Activated gamma-delta T cell treated with anti-CD3 and anti-CD28 coated beads, Interleukin-2, amount 50 U/mL, for 16 hours (primary cell): ENCODE measurements at regions not wholly inside any gene's neighbourhood (a gene's known extent, or its start where the extent isn't known, plus 50 kb on each side); places are given as distances from the start of the nearest gene placed in this dataset.
"Not testable (repeated sequence)": the region's sequence is repeated elsewhere in the genome, so short reads cannot be mapped to it uniquely, and the experiment has no call there.

Experiments used
- DNase-seq: peaks from one replicate; pipeline ENCODE4 v3.0.0-alpha.2; 2020; ENCODE audit warnings: low read depth

- DNase-seq, result not testable (repeated sequence)
These were observed 260.2 kb downstream of the CEMIP2 start for GRCh38 chr9:71508141-71508540.

DNA sequence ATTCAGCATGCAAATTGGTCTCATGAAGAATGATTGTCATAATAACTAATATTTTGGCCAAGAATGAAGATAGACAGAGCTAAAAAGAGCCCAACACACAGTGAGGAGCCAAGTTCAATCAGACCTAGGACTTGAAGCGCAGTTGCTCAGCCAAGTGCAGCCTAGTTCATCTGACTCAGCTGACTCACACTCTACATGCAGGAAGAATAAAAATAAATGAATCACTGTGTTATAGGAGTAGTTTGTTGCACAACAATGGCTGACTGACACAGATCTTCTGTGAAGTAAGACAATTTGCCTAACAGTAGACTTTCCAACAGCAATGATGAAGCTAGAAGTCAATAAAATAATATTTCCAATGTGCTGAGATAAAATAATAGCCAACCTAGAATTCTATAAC is 261.5 kb downstream of the CEMIP2 start:
- DNase-seq, result no peak

DNA sequence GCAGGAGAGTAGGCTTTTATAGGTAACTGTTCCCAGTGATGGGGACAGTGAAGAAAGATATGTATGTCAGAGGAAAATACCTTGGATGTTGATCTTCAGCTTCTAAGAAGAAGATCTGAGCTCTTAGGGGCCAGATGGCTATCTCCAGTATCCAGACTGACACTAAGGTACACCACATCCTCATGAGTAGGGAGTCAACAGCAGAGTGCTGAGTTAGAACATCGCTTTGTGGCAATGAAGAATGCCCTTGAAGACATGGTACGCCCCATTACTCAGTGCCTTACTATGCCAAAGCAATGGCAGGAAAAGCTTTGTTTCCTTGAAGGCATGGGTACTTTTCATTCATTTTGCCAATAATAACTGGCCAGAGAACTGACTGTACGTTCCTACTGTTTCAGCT is 263.7 kb downstream of the CEMIP2 start:
- no peak for DNase-seq

DNA sequence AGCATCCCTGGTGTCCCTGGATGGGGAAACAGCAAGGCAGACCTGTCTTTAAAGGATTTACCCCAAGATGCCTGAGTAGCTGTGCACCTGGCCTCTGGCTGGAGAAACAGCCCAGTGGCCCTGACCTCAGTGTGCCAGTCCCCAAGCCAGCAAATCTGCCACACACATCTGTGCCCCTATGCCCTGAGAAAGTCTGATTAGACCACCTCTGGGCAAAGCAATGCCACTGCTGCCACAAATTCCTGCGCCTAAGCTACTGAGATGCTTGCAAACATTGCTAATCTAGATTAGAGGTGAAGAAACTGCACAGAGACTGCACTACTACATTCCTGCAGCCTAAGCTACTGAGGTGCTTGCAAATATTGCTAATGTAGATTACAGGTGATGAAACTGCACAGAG is 269.6 kb downstream of the CEMIP2 start:
- DNase-seq, result no peak

GRCh38 chr9:71490810-71491209 is 277.5 kb downstream of the CEMIP2 start:
- DNase-seq, result no peak

GRCh38 chr9:71487061-71487460 is 281.3 kb downstream of the CEMIP2 start:
- no peak for DNase-seq

- no peak for DNase-seq
These were observed 283.0 kb downstream of the CEMIP2 start for GRCh38 chr9:71485326-71485725.

GRCh38 chr9:71483436-71483835 is 284.9 kb downstream of the CEMIP2 start:
- DNase-seq, result no peak

DNA sequence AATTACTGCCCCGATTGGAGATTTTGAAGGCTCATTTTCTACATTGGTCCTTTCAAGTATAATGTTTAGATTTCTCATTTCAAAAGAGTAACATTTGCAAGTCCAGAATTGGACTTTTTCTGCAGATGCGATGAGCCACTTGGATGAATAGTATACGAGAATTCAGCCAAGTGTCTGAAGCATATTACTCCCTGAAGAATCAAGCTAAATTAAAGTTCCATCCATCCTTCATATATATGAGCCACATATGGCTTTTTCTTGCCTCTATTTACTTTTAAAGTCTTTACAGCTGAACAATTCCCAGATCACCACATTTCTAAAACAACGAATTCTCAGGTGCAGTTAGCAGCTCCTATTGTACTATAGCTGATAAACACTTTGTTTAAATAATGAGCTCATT is 288.7 kb downstream of the CEMIP2 start:
- no peak for DNase-seq

DNA sequence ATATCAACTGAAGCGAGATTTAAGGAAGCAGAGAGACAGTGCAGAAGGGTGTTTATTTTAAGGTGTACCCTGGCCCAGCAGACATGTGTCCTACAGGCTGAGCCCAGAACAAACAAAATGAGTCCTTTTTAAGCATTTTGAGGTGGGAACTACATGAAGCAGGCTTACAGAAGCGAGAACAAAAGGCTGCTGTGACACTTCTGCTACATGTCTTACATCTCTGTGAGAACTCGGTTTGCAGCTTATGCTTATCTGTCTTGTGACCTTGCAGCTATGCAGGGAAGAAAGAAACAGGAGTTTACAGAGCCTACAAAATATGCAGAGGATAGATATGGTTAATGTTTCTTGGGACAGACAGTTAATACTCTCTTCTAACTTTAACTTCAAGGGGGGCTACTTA is 295.9 kb downstream of the CEMIP2 start:
- DNase-seq, result no peak

- DNase-seq, result no peak
These were observed 302.9 kb downstream of the CEMIP2 start for GRCh38 chr9:71465392-71465791.

- DNase-seq, result no peak
These were observed 309.2 kb downstream of the CEMIP2 start for GRCh38 chr9:71459082-71459481.

DNA sequence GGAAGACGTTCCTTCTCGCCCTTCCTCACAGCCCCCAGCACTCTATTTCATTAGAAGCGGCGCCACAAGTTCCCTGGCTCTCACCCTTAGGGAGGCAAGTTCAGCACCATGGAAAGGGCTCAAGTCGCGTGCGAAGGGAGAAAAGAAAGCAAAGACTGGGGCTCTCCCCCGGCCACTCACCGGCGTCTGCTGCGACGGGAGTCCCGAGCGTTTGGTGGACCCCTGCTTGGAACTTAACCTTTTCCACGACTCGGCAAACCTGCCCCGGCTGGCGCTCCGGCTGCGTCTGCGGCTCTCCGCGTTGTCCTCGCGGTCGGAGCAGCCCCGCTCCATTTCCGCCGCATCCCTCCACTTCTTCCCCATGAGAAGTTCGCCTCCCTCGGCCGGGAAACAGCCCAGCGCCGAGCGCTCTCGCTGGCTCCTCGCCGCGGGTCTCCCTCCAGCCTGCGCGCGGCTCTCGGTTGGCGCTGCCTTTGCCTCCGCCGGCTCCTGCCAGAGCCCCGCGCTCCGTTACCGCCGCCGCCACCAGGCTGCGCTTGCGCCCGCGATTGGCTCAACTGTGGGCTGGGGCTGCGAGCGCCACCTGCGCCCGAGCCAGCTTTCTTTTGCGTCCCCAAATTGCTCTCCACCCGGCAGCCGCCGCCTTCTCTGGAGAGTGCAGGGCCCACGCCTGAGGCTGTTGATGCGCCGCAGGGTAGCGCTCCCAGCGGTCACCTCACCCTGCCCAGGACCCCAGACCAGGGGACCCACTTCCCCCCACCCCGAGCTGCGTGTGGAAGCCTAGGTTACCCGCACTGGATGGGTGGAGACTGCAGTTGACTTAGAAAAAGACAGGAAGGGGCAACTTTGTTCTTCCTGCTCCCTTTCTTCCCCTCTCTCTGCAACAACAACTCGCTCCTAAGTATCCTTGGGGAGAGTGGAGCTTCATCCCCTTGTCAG is 321.6 kb downstream of the CEMIP2 start:
- DNase-seq, result no peak

DNA sequence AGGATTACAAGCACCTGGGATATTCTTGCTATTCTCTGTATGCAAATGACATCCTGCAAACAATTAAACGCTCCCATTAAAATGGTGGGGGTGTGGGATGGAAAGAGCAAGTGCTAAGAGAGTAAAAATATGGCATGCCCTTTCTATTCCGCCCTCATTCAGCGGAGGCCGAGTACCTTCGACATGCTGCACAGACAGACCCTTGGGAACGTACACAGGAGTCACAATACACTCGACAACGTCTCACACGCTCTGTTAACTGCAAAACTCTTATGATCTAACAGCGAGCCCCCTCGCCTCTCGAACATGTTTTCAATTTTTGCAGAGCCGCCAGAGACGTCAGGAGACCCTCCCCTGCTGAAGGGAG is 322.2 kb downstream of the CEMIP2 start:
- DNase-seq, result no peak

DNA sequence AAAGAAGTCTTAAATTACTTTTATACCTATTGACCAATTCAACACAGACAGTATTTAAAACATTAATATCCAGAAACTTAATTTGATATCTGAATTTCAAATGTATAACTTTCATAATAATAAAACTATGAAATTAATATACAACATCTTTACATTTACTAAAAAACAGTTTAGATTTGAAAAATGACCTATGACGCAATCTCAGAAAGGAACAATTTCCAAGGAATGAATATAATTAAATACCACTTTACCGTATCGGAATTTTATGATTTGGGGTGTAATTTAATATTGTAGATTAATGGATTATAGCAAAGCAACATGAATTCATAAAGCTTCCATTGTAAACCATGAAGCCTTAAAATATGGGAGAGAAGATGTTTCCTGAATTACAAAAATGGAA is 321.5 kb upstream of the TRPM3 start:
- DNase-seq, result no peak

- no peak for DNase-seq
These were observed 319.8 kb upstream of the TRPM3 start for GRCh38 chr9:71441266-71441665.

DNA sequence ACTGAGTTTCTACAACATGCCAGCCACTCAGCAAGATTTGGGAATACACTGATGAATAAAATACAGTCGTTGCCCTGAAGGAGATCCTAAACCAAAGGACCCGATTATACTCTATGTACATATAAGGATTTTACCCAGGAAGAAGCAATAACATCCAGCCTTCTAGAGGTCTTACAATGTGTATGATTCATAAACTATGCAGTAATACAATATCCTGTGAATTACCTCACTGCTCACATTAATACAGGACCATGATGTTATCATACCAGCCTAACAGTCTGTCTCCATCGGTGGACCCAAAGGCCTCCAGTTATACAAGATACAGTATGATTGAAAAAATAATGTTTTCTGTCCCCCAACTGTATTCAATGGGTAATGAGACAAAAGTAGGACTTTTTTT is 310.5 kb upstream of the TRPM3 start:
- DNase-seq, result no peak

DNA sequence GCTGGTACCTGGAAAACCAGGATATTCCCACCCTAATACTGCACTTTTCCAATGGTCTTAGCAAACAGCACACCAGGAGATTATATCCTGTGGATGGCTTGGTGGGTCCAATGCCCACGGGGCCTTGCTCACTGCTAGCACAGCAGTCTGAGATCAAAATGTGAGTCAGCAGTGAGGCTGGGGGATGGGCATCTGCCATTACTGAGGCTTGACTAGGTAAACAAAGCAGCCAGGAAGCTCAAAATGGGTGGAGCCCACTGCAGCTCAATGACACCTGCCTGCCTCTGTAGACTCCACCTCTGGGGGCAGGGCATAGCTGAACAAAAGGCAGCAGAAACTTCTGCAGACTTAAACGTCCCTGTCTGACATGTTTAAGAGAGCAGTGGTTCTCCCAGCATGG is 285.9 kb upstream of the TRPM3 start:
- not testable (repeated sequence) for DNase-seq

DNA sequence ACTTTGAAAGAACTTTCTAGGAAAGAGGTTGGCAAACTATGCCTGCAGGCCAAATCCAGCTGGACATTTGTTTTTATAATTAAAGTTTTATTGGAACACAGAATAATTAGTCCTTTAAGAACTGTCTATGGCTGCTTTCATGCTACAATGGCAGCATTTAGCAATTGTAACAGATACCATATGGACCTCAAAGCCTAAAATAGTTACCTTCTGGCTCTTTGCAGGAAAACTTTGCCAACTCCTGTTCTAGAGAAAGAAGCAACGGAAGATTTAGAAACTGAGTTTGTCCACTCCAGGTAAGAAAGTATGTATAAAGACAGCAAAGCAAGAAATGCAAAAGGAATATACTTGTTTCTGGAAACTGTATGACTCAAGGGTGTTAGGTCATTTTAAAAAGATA is 281.7 kb upstream of the TRPM3 start:
- DNase-seq, result no peak

DNA sequence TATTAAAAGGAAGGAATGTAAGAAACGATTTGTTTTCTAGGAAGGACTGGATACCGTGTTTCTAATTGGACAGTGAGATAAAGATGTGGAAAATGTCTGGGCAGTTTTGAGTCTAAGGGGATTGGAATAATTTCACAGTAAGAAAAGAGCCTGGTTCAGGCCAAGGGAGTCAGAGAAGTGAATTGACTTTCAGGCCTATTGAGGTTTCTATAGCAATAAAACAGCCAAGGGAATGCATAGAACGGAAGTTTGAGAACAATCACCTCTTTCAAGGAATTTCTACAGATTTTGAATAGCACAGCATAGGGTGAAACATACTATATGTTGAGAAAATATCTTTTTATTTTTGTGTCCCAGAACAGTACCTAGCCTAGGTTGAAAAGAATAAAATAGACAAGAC is 271.6 kb upstream of the TRPM3 start:
- no peak for DNase-seq

GRCh38 chr9:71384343-71384742 is 262.9 kb upstream of the TRPM3 start:
- DNase-seq, result no peak

GRCh38 chr9:71383308-71383940 is 262.0 kb upstream of the TRPM3 start:
- no peak for DNase-seq

GRCh38 chr9:71368157-71368556 is 246.7 kb upstream of the TRPM3 start:
- no peak for DNase-seq
